GM21360 (cell line): ENCODE measurements at regions not wholly inside any gene's neighbourhood (a gene's known extent, or its start where the extent isn't known, plus 50 kb on each side); places are given as distances from the start of the nearest gene placed in this dataset.
"Not testable (repeated sequence)": the region's sequence is repeated elsewhere in the genome, so short reads cannot be mapped to it uniquely, and the experiment has no call there.

Source experiments
- ATAC-seq: cut with Tn5 transposase; IDR thresholded peaks from one replicate; pipeline ENCODE4 v1.9.1; 2021; ENCODE audit warnings: mild to moderate bottlenecking, moderate library complexity; ENCODE audit not compliant: unreplicated experiment

DNA sequence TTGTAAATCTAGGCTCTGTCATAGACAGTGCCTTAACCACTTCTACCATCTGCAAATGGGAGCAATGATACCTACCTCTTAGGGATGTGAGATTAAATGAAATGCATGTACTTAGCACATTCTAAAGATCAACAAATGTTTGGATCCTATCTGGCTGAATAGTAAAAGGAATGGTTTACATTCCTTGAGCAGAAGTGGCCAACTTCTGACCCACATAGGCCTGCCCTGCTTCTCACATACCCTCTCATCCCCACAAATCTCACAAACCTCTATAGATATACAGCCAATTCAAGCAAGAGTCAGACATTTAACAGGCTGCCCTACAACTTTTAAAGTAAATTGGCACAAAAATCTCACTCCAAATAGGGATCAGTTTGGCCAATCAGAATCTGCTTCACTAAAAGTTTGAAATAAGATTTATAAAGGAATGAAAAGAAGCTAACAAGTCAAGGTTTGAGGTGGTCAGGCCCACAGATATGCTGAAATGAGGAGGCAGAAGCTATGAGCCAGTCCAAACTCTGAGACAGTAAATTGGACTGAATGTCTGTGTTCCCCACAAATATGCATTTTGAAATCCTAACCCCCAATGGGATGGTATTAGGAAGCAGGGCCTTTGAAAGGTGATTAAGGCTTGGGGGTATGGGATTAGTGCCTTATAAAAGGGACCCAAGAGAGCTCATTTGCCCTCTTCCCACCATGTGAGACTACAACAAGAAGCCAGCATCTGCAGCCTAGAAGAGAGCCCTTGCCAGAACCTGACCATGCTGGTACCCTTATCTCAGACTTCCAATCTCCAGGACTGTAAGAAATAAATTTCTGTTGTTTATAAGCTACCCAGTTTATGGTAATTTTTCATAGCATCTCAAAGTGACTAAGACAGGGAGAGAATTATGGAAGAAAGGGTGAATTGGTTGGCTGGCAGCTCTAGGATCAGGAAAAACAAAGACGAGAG is 227.8 kb upstream of the RBMS1 start:
- no peak for ATAC-seq

DNA sequence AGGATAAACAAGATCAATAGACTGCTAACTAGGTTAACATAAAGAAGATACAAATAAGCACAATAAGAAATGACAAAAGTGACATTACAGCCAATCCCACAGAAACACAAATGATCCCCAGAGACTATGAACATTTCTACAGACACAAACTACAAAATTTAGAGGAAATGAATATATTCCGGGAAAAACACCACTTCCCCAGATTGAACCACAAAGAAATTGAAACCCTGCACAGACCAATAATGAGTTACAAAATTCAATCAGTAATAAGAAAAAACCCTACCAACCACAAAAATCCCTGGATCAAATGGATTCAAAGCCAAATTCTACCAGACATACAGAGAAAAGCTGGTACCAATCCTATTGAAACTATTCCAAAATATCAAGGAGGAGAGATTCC is 232.4 kb upstream of the RBMS1 start:
- ATAC-seq, result no peak

DNA sequence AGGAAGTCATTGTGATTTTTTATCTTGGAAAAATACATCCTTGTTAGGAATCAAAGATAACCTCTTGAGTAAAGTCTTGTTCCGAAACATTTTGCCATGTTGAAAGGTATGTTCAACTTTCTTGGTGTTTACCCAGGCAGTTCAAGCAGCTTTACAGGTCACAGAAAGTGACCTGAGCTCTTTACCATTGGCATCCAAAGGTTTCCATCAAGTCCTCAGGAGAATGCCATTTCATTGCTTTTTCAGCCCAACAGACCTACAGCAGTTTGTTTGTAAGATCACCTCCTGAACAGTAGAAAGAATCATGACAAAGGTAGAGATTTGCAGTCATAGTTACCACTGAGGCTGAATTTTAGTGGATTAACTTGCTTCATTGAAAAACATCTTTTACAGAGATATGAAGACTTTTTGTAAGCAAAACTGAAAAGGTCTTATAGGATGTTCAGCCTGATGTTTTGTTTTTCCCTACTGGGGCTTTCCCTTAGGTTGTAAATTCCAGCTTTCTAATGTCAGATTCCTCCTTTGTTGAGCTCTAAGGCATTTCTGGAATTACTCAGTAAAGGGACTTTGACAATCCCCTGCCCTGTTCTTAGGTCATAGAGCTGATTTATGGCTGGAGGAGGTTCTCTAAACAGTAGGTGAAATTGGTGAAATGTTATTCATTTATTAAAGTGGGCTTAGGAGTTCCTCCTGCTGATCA is 236.8 kb upstream of the RBMS1 start:
- no peak for ATAC-seq

DNA sequence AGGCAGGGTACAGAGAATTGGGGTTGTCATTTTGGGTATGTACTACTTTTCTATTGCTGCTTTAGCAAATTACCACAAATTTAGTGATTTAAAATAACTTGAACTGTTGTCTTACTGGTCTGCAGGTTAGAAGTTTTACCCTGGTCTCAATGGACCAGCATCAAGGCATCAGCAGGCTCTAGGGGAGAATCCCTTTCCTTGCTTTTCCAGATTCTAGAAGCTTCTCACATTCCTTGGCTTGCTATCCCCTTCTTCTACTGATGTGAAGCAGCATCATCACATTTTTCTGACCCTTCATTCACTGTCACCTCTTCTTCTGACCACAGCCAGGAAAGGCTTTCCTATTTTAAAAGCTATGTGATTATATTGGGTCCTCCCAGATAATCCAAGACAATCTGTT is 237.8 kb upstream of the RBMS1 start:
- ATAC-seq, result no peak

DNA sequence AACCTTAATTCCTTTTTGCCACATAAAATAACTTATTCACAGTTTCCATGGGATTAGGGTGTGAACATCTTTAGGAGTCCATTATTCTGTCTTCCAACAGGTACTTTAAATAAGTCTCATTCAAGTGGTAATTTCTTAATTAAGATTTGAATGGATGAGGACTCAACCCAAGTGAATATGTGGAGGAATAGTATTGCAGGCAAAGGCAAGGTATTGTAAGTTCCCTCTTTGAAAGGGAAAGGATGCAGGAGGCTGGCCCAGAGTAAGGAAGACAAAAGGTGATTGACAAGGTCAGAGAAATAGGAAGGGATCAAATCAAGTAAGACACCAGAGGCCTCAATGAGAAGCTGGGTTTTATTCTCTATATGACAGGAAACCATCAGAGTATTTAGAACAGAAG is 238.2 kb upstream of the RBMS1 start:
- ATAC-seq, result no peak

DNA sequence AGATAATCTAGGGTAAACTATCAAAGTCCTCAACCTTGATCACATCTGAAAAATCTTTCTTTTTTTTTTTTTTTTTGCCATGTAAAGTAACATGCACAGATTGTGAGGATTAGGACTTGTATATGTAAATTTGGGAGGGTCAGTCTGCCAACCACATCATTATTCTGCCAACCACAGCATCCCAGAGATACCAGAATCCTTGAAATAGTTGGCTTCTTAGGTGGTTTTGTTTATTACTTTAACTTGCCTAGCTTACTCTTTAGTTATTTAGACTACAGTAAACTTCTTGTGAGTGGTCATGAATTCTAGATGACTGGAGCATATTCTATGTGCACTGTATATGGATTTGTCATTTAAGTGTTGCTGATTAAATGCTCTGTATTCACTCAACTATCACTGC is 242.1 kb upstream of the RBMS1 start:
- no peak for ATAC-seq

DNA sequence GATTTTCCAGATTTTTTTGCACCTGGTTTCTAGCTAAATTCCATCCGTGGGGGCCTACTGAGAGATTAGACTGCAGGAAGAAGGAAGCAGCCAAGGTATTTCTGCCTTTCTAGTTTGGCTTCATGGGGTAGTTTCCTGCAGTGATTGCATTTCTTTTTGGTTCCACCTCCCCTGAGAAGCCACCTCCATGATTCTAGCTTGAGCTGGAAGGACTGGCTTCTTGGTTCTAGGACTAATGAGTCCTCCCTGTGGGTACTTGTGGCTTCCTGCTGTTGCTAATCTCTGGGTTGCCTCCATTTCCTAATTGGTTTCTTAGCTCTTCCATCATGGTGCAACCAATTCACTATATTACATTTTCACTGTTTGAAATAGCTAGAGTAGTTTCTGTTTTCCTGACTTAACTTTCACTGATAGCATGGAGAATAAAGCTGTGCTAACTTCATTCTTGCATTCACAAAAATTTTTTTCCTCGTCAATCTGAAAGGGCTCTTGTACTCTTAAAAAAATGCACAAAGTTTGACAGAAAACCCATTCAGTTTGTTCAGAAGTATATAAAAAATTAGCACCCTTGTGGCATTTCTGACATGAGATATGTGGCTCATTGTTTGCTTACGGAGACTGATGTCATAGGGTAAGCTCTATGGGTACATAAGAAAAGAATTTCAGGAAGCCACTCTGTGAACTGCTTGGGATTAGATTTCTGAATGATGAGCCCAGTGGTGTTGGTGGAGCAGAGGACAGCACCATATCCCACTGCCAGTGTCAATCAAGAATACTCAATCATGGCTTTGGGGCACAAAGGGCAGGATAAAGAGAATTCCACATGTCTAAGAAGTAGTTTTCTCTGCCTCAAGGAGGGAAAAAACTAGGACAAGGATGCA is 242.8 kb upstream of the RBMS1 start:
- ATAC-seq, result no peak

DNA sequence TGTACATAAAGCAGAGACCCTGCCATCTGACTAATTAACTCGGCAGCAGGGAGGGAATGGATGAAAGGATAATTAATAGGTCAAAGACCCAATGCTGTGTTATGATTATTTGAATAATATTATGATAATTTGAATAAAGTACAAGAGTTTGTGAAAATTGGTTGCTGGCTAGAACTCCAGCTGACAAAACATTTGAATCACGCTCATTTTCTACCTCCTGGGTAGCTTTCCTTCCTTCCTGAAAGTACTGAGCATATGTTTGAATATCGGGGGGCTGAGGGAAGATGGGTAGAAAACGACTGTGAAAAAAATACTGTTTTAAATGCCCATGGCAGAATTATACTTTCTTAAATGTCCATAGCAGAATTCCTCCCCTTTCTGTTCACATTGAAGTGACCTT is 243.6 kb upstream of the RBMS1 start:
- no peak for ATAC-seq

DNA sequence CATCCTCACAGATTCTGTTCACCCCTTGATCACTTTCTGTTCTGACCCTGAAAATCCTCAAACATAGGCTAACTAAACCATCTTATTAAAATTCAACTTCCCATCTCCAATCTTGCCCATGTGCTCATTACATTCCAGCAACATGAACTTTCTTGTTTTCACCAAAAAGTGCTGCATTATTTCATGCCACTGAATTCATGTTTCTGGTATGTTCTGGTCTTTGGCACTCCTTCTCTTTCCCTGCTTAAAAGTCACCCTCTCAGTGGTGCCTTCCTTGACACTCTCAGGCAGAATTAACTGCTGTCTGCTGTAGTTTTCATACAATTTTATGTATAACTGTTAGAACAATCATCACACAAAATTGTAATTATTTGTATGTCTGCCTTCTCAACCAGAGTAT is 247.7 kb upstream of the RBMS1 start:
- no peak for ATAC-seq

DNA sequence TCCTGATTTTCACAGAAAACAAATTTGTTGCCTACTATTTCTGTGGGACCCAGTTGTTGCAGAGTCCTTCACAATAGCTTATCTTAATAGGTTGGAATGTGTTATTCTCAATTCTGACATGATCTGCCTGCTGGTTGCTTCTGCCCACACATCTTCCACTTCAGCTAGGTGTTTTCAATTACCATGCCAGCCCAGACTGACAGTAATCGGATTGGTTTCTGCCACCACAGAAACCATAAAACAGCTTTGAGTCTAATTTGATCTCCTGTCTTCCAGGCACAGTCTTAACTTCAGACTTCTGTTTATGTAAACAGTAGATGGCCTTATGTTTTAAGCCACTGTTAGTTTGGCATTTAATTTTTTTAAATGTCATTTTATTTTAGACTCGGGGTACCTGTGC is 248.2 kb upstream of the RBMS1 start:
- ATAC-seq, result no peak

DNA sequence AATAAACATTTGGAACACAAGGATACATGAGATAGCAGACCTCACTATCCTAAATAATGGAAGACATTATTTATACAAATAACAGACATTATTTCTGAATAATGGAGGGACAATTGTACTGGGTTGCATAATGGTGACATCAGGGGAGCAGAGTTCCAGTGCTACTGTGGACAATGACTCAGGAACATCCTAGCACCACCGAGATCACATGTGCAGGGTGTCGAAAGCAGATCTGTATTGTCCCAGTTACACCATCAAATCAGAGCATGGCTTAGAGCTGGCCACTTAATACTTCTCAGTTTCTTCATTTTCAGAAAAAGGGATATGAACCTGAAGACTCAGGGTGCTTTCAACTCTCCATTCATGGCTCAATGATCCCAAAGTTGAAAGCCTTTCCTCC is 249.1 kb upstream of the RBMS1 start:
- ATAC-seq, result no peak

DNA sequence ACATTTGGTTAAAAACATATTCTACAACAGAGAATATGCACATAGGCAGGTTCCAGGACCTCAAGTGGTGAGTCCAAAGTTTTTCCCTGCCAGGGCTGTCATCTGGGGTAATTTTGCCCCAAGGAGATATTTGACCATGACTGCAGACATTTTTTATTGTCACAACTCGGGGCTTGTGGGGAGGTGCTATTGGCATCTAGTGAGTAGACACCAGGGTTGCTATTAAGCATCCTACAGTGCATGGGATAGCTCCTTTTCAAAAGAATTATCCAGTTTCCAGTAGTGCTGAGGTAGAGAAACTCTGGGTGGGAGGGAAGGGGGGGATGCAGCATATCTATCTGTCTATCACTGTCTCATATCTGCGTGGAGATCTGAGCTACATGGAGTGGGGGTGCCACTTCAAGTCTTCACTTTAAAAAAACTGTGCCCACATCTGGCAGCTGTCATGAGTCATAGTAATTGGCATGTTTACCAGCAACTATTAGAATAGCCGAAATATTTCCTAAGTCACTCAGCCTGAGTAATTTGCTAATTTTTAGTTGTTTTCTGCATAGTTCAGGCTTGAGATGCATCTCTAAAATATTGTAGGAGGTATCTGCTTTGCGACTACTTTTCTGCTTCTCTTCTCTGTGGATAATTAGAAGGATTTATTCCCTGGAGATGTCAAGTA is 254.0 kb upstream of the RBMS1 start:
- no peak for ATAC-seq

DNA sequence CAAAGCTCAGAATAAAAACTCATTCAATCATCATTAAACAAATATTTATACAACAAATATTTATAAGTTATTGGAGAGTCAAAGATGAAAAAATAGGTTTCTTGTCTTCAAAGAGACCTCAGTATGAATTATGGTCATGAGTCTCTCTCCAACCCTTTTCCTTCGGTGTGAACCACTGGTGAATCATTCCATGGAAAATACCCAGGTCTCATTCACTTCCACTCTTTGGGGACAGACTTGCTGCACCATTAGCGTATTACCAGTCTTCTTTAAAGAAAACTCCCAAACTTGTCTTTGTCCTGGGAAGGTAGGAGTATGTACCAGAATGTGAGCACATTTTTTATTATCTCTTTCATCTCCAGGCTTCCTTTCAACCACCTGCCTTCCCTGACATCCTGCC is 257.4 kb upstream of the RBMS1 start:
- ATAC-seq, result no peak

DNA sequence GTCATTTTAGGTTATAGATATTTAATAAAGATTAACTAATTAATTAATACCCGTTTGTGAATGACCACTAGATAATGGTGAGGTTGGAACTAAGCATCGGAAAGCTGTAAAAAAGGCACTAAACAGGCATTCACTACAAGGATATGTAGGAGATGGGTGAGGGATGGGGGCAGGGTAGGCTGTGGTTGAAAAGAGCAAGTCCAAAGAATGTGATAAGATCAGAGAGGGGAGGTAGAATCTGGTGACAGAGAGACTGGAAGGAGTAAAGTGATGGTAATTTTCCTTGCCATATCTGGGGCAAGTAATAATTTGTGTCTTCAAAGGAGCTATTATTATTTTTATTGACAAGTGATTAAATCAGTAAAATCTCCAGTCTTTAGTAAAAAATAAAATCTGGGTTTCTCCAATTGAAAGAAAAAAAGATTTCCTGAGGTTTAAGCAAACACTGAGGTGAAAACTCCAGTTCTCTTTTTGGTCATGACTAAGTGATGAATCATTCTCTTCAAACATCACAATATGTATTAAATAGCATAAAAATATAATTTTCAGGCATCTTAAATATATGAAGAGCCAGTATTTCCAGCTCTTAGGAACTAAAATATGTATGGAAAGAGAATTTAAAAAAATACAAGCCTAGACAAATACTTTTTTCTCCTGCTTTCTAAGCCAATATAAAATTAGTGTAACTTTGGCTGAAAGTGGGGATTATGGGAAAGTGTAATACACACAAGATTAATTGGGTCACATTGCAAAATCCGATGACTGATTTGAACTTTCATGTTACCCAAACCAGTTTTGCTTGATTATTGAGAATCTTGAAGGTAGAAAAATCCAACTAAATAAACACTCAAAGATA is 259.1 kb upstream of the RBMS1 start:
- no peak for ATAC-seq

DNA sequence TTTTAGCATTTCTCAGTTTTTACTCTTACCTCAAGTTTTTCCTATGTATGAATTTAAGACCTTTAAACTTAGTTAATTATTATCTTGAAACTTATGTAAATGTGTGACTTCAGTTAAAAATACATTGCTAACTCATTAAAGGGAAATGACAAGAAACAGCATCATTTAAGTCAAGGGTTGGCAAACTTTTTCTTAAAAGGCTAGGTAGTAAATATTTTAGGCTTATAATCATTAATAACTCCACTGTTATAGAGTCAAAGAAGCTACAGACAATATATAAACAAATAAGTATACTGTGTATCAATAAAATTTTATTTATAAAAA is 259.7 kb upstream of the RBMS1 start:
- ATAC-seq, result no peak

DNA sequence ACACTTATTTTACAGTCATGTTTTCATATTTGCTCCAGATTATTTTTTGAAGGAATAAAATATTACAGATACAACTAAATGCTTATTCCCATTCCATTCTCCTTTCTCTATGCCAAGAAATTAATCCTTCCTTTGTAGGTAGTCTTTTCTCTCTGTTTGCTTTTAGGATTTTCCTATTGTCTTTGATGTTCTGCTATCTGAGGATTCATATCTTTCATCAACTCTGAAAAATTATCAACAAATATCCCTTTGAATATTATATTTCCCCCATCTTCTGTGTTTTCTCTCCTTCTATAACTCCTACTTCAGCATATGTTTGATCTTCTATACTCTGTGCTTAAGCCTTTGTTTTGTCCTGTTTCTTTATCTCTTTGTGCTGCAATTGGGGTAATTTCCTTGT is 260.4 kb upstream of the RBMS1 start:
- no peak for ATAC-seq

DNA sequence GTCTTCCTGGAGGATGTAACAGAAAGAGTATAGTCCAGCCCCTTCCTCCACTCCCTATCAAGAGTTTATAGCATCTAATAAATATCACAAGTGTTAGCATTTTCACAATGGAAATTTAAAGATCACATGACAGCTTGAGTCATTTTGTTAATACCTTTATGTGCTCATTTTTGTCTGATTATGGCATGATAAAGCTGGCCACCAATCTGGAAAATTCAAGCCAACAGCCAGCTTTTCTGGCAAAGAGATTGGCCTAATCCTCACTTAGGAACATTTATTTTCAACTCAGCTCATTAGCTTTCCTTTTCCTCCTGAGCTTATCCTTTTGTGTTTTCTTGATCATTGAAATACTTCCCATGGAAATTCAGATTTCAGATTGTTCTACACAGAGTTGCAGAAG is 262.9 kb upstream of the RBMS1 start:
- ATAC-seq, result no peak

DNA sequence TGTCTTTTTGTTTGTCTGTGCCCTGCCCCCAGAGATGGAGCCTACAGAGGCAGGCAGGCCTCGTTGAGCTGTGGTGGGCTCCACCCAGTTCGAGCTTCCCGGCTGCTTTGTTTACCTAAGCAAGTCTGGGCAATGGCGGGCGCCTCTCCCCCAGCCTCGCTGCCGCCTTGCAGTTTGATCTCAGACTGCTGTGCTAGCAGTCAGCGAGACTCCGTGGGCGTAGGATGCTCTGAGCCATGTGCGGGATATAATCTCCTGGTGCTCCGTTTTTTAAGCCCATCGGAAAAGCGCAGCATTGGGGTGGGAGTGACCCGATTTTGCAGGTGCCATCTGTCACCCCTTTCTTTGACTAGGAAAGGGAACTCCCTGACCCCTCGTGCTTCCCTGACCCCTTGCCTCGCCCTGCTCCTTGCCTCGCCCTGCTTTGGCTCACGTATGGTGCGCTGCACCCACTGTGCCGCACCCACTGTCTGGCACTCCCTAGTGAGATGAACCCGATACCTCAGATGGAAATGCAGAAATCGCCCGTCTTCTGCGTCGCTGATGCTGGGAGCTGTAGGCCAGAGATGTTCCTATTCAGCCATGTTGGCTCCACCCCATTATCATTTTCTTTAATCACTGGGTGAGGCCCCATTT is 269.0 kb upstream of the RBMS1 start:
- ATAC-seq, result not testable (repeated sequence)

DNA sequence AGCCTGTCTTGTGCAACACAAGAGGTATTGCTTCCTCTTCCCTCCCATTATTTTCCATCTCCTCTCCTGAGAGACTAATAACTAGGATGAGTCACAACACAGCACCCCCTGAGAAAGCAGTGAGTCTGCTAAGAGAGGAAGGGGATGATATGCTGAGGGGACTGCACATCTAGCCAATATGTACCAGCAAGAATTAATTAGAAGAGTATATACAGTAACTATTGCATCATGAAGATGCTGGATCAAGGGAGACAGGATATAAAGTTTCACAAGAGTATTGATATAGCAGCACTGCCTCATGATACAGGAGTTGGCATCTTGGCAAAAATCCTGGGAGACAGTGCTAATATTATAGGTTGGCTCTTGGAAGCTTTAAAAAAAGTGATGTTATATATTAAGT is 289.9 kb upstream of the RBMS1 start:
- no peak for ATAC-seq

DNA sequence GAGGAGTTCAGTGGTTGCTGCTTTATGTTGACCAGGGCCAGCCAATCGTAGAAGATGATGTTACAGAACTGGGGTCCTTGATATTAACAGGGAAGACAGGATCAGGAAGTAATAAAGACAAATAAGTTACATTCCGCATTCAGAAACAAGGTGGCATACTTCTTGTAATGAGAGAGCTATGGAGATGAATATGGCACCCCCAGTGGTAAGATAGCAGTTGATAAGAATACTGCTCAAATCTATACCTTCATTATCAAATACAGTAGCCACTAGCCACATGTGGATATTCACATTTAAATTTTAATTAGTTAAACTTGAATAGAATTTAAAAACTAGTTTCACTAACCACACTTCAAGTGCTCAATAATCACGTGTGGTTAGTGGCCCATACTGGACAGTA is 290.4 kb upstream of the RBMS1 start:
- no peak for ATAC-seq
